Adrenal gland (tissue), 9 donors: ENCODE measurements at regions not wholly inside any gene's neighbourhood (a gene's known extent, or its start where the extent isn't known, plus 50 kb on each side); places are given as distances from the start of the nearest gene placed in this dataset.

ENCODE experiments used
- DNase-seq, 7 donors: peaks; one replicate each; pipeline ENCODE4 v3.0.0-alpha.2; 2019 to 2020
- H3K27ac ChIP-seq, 5 donors: fragments of 200-600 bp; sonication (generic) in 4 of 5; 1 replicate in 3 of 5; 2 replicates in 2 of 5; pipeline versions ENCODE4 v1.5.1 to v1.8.0; 2016 to 2020; ENCODE audit warnings: mild to moderate bottlenecking in 1 of 5
- H3K27me3 ChIP-seq: fragments of 200-600 bp; 2 replicates; pipeline ENCODE4 v1.8.0; 2021
- H3K36me3 ChIP-seq, 2 donors: fragments of 200-600 bp; replicated peaks in 1 of 2; 1 replicate in 1 of 2; 2 replicates in 1 of 2; pipeline versions ENCODE4 v1.5.1 to v1.8.0; 2018 to 2022
- H3K4me1 ChIP-seq, 2 donors: fragments of 200-600 bp; replicated peaks in 1 of 2; 1 replicate in 1 of 2; 2 replicates in 1 of 2; pipeline versions ENCODE4 v1.5.1 to v1.8.0; 2018 to 2021
- H3K4me3 ChIP-seq, 4 donors: fragments of 200-600 bp; sonication (generic) in 3 of 4; one replicate each; pipeline ENCODE4 v1.5.1; 2016 to 2018
- H3K9me3 ChIP-seq, 3 donors: fragments of 200-600 bp; sonication (generic) in 1 of 3; replicated peaks in 1 of 3; 1 replicate in 2 of 3; 2 replicates in 1 of 3; pipeline versions ENCODE4 v1.5.1 to v1.8.0; 2016 to 2021
- POLR2A ChIP-seq, 2 donors: fragments of 450-650 bp; IDR thresholded peaks; one replicate each; pipeline ENCODE4 v1.6.1; 2017; ENCODE audit warnings: antibody characterized with exemption in 2 of 2, mild to moderate bottlenecking in 2 of 2, moderate library complexity in 1 of 2
- WGBS, 4 donors: extraction: QIAGEN DNeasy Blood & Tissue Kit in 2 of 4; methylation state at CpG; one replicate each; pipeline versions ENCODE4 v1.1.5 to v1.1.7; 2013 to 2017; 5-methylcytosine and 5-hydroxymethylcytosine counted together
- intact Hi-C, 2 donors: fragments of 100-400 bp; cut with DNase I; formaldehyde crosslinking; loops; one replicate each; pipeline versions ENCODE4 v1.14.1 to v1.15.0; 2022 to 2023
- TF ChIP-seq, protein P1 (sequence below), 6 experiments: fragments of 450-650 bp in 4 of 6; fragments of 200-600 bp in 2 of 6; sonication (generic) in 1 of 6; IDR thresholded peaks; 1 replicate in 5 of 6; 2 replicates in 1 of 6; pipeline versions ENCODE4 v1.5.1 to v1.8.0; 2016 to 2021; ENCODE audit warnings: antibody characterized with exemption in 6 of 6, mild to moderate bottlenecking in 2 of 6, moderate library complexity in 1 of 6
- donor health status: healthy with polysubstance abuse.
- donor health status: Bipolar disorder and iron deficiency.
- donor health status: DM: yes; HTN: yes; CAD: no.
- donor health status: DM: no; HTN: no; CAD: no.
- donor health status: DM: no; HTN: no; CAD: no.

GRCh38 chr9:30584559-30584958, 1799.9 kb upstream of the ACO1 start:
- H3K27me3 ChIP-seq, result no peaks in the 10 kb centered on the region
- no peak overlapping the region for H3K4me3 ChIP-seq
- H3K27ac ChIP-seq, result no peak overlapping the region
- WGBS, 4 donors, result 22 to 70% (median 54%) methylated on average over 2 of the region's 2 CpGs
- H3K9me3 ChIP-seq, result no peaks in the 10 kb centered on the region
- H3K36me3 ChIP-seq, result no peaks in the 10 kb centered on the region
- H3K4me1 ChIP-seq, result no peaks in the 10 kb centered on the region
- TF ChIP-seq, protein P1, sequence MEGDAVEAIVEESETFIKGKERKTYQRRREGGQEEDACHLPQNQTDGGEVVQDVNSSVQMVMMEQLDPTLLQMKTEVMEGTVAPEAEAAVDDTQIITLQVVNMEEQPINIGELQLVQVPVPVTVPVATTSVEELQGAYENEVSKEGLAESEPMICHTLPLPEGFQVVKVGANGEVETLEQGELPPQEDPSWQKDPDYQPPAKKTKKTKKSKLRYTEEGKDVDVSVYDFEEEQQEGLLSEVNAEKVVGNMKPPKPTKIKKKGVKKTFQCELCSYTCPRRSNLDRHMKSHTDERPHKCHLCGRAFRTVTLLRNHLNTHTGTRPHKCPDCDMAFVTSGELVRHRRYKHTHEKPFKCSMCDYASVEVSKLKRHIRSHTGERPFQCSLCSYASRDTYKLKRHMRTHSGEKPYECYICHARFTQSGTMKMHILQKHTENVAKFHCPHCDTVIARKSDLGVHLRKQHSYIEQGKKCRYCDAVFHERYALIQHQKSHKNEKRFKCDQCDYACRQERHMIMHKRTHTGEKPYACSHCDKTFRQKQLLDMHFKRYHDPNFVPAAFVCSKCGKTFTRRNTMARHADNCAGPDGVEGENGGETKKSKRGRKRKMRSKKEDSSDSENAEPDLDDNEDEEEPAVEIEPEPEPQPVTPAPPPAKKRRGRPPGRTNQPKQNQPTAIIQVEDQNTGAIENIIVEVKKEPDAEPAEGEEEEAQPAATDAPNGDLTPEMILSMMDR (IDR thresholded peaks at IDR 0.05), result no peak
- no peak for TF ChIP-seq POLR2A (IDR thresholded peaks at IDR 0.05)
- no peak for DNase-seq
- intact Hi-C loops, result no loop called here

DNA sequence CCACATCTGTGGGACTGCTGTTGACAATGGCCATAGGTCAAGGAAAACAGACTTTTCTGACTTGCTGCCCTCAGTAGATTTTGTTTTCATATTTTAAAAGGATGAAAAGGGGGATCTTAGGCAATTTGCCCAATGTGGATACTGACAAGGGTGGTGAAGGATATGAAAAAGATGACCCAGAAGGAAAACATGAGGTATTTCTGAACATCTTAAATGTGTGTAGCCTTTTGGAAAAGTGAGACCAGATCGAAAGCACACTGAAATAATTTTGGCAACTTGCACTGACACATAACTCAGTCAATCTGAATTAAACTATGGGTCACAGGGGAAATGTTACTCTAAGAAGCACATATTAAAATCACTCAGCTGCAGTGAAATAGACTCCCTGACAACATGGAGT, 1793.0 kb upstream of the ACO1 start:
- intact Hi-C loops, result no loop called here
- WGBS, 4 donors, result 35 to 50% (median 41%) methylated on average over 1 of the region's 1 CpG

DNA sequence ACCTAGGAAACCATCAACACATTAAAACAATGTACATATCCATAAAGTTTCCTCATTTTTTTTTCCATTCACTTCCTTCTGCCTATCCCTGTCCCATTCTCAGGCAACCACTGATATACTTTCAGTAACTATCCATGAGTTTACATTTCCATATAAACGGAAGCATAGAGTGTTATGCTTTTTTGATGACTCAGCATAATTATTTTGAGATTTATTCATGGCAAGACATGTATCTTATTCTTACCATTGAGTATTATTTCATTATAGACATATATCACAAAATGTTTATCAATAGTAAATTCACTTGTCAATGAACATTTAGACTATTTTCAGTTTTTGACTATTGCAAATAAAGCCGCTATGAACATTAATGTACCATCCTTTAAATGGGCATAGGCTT, 1786.8 kb upstream of the ACO1 start:
- whole genome bisulfite sequencing, 4 donors, result 78 to 92% (median 87%) methylated on average over 2 of the region's 2 CpGs
- H3K4me1 ChIP-seq, result no peaks in the 10 kb centered on the region
- intact Hi-C loops, result no loop called here
- no peak for TF ChIP-seq POLR2A (IDR thresholded peaks at IDR 0.05)
- TF ChIP-seq, protein P1 (IDR thresholded peaks at IDR 0.05), result no peak
- H3K27me3 ChIP-seq, result no peaks in the 10 kb centered on the region
- H3K9me3 ChIP-seq, result no peaks in the 10 kb centered on the region
- no peaks in the 10 kb centered on the region for H3K36me3 ChIP-seq
- no peak overlapping the region for H3K4me3 ChIP-seq
- no peak overlapping the region for H3K27ac ChIP-seq
- no peak for DNase-seq

More for the DNA sequence above, 1793.0 kb upstream of the ACO1 start:
- Histone ChIP-seq H3K27me3 (no peaks in the 10 kb centered on the region), H3K9me3 (no peaks in the 10 kb centered on the region), H3K36me3 (no peaks in the 10 kb centered on the region), H3K27ac (no peak overlapping the region), H3K4me3 (no peak overlapping the region), H3K4me1 (no peaks in the 10 kb centered on the region)
- DNase-seq, result no peak
- TF ChIP-seq, protein P1 (IDR thresholded peaks at IDR 0.05), result no peak
- TF ChIP-seq POLR2A (IDR thresholded peaks at IDR 0.05), result no peak

- no peaks in the 10 kb centered on the region for H3K36me3 ChIP-seq
- peaks cover 0 to 3% (median 0%) of the 10 kb centered on the region in 3 donors for H3K9me3 ChIP-seq
- TF ChIP-seq, protein P1 (IDR thresholded peaks at IDR 0.05), result no peak
- TF ChIP-seq POLR2A (IDR thresholded peaks at IDR 0.05), result no peak
- H3K4me3 ChIP-seq, result no peak overlapping the region
- intact Hi-C loops, result no loop called here
- no peak for DNase-seq
- whole genome bisulfite sequencing, 4 donors, result 63 to 75% (median 66%) methylated on average over 1 of the region's 1 CpG
- H3K27me3 ChIP-seq, result no peaks in the 10 kb centered on the region
- no peak overlapping the region for H3K27ac ChIP-seq
- no peaks in the 10 kb centered on the region for H3K4me1 ChIP-seq
Measured at GRCh38 chr9:30605936-30606335, 1778.5 kb upstream of the ACO1 start.
